ENCODE measurements at regions not wholly inside any gene's neighbourhood (a gene's known extent, or its start where the extent isn't known, plus 50 kb on each side); places are given as distances from the start of the nearest gene placed in this dataset.
"Not testable (repeated sequence)": the region's sequence is repeated elsewhere in the genome, so short reads cannot be mapped to it uniquely, and the experiment has no call there.

- H3K9ac ChIP-seq (ENCODE audit: insufficient read depth, low read length, poor library complexity, severe bottlenecking) = no peak overlapping the region
- H3K27ac ChIP-seq (ENCODE audit: low read depth in 1 of 2, low read length in 2 of 2) = no peak overlapping the region
- peaks cover 0 to 3% (median 1%) of the 10 kb centered on the region in 3 donors for H3K27me3 Mint-ChIP-seq (ENCODE audit: low read depth in 3 of 3)
- no peaks in the 10 kb centered on the region for H3K27me3 ChIP-seq (ENCODE audit: control insufficient read depth in 2 of 2, insufficient read depth in 2 of 2, low read length in 2 of 2)
- H2AFZ ChIP-seq (ENCODE audit: insufficient read depth, low read depth, low read length, poor library complexity, severe bottlenecking) = no peak overlapping the region
- H3K79me2 ChIP-seq (ENCODE audit: insufficient read depth, low read length) = no peaks in the 10 kb centered on the region
- DNase-seq = no peak
- intact Hi-C loops (cut with micrococcal nuclease) = no loop called here
- H3K9me3 ChIP-seq (replicated peaks in 1 of 2; ENCODE audit: control insufficient read depth in 1 of 2, insufficient read depth in 1 of 2, low read length in 2 of 2) = no peaks in the 10 kb centered on the region
- no peaks in the 10 kb centered on the region for H3K4me1 ChIP-seq (ENCODE audit: control insufficient read depth in 1 of 2, insufficient read depth in 2 of 2, low read length in 2 of 2)
- H3K4me2 ChIP-seq (replicated peaks; ENCODE audit: extremely low read depth, low read length, poor library complexity, severe bottlenecking) = no peak overlapping the region
- no peaks in the 10 kb centered on the region for H3K4me1 Mint-ChIP-seq
- no peak overlapping the region for H3K4me3 Mint-ChIP-seq
- TF ChIP-seq, protein P1, sequence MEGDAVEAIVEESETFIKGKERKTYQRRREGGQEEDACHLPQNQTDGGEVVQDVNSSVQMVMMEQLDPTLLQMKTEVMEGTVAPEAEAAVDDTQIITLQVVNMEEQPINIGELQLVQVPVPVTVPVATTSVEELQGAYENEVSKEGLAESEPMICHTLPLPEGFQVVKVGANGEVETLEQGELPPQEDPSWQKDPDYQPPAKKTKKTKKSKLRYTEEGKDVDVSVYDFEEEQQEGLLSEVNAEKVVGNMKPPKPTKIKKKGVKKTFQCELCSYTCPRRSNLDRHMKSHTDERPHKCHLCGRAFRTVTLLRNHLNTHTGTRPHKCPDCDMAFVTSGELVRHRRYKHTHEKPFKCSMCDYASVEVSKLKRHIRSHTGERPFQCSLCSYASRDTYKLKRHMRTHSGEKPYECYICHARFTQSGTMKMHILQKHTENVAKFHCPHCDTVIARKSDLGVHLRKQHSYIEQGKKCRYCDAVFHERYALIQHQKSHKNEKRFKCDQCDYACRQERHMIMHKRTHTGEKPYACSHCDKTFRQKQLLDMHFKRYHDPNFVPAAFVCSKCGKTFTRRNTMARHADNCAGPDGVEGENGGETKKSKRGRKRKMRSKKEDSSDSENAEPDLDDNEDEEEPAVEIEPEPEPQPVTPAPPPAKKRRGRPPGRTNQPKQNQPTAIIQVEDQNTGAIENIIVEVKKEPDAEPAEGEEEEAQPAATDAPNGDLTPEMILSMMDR (IDR thresholded peaks at IDR 0.05) = no peak
- H3K4me3 ChIP-seq (replicated peaks in 1 of 3; ENCODE audit: low read depth in 2 of 3, low read length in 3 of 3) = no peak overlapping the region
- no peaks in the 10 kb centered on the region for H3K36me3 Mint-ChIP-seq
- H3K27ac Mint-ChIP-seq = no peak overlapping the region
- H3K36me3 ChIP-seq (replicated peaks in 1 of 2; ENCODE audit: control insufficient read depth in 1 of 2, insufficient read depth in 2 of 2, low read length in 2 of 2) = no peaks in the 10 kb centered on the region
- H4K20me1 ChIP-seq (ENCODE audit: insufficient read depth, low read length) = no peaks in the 10 kb centered on the region
- peaks cover 4 to 11% (median 10%) of the 10 kb centered on the region in 7 donors for H3K9me3 Mint-ChIP-seq
Observed at GRCh38 chr9:88628811-88629210, 93.8 kb downstream of the NXNL2 start.

DNA sequence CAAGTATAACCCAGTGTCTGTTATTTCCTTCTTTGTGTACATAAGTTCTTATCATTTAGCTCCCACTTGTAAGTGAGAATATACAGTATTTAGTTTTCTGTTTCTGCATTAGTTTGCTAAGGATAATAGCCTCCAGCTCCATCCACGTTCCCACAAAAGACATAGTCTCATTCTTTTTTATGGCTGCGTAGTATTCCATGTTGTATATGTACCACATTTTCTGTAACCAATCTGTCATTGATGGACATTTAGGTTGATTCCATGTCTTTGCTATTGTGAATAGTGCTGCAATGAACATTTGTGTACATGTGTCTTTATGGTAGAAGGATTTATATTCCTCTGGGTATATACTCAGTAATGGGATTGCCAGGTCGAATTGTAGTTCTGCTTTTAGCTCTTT lies 95.6 kb downstream of the NXNL2 start:
- H3K4me1 ChIP-seq (ENCODE audit: control insufficient read depth in 1 of 2, insufficient read depth in 2 of 2, low read length in 2 of 2); H3K27me3 ChIP-seq (ENCODE audit: control insufficient read depth in 2 of 2, insufficient read depth in 2 of 2, low read length in 2 of 2); H2AFZ ChIP-seq (ENCODE audit: insufficient read depth, low read depth, low read length, poor library complexity, severe bottlenecking); H3K4me1 Mint-ChIP-seq; H3K4me3 ChIP-seq (replicated peaks in 1 of 3; ENCODE audit: low read depth in 2 of 3, low read length in 3 of 3); H3K27ac ChIP-seq (ENCODE audit: low read depth in 1 of 2, low read length in 2 of 2); H3K4me3 Mint-ChIP-seq; H3K79me2 ChIP-seq (ENCODE audit: insufficient read depth, low read length); H3K36me3 ChIP-seq (replicated peaks in 1 of 2; ENCODE audit: control insufficient read depth in 1 of 2, insufficient read depth in 2 of 2, low read length in 2 of 2); H3K36me3 Mint-ChIP-seq; H3K9me3 ChIP-seq (replicated peaks in 1 of 2; ENCODE audit: control insufficient read depth in 1 of 2, insufficient read depth in 1 of 2, low read length in 2 of 2); H3K4me2 ChIP-seq (replicated peaks; ENCODE audit: extremely low read depth, low read length, poor library complexity, severe bottlenecking); H4K20me1 ChIP-seq (ENCODE audit: insufficient read depth, low read length); DNase-seq; intact Hi-C loops (cut with micrococcal nuclease); H3K9ac ChIP-seq (ENCODE audit: insufficient read depth, low read length, poor library complexity, severe bottlenecking); H3K27ac Mint-ChIP-seq: not testable (repeated sequence)
- peaks cover 2 to 16% (median 11%) of the 10 kb centered on the region in 7 donors for H3K9me3 Mint-ChIP-seq
- no CpG with 5 or more reads among the region's 3 CpGs for WGBS (ENCODE audit: insufficient coverage)
- H3K27me3 Mint-ChIP-seq (ENCODE audit: low read depth in 3 of 3) = peaks cover 0 to 10% (median 5%) of the 10 kb centered on the region in 3 donors

Data from CD14-positive monocyte (primary cell).